ENCODE measurements at regions not wholly inside any gene's neighbourhood (a gene's known extent, or its start where the extent isn't known, plus 50 kb on each side); places are given as distances from the start of the nearest gene placed in this dataset.

GRCh38 chr2:126224776-126225175, 431.2 kb upstream of the GYPC start:
- TF ChIP-seq, protein P1, sequence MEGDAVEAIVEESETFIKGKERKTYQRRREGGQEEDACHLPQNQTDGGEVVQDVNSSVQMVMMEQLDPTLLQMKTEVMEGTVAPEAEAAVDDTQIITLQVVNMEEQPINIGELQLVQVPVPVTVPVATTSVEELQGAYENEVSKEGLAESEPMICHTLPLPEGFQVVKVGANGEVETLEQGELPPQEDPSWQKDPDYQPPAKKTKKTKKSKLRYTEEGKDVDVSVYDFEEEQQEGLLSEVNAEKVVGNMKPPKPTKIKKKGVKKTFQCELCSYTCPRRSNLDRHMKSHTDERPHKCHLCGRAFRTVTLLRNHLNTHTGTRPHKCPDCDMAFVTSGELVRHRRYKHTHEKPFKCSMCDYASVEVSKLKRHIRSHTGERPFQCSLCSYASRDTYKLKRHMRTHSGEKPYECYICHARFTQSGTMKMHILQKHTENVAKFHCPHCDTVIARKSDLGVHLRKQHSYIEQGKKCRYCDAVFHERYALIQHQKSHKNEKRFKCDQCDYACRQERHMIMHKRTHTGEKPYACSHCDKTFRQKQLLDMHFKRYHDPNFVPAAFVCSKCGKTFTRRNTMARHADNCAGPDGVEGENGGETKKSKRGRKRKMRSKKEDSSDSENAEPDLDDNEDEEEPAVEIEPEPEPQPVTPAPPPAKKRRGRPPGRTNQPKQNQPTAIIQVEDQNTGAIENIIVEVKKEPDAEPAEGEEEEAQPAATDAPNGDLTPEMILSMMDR (conservative IDR thresholded peaks at IDR 0.05; ENCODE audit: low read depth, low read length): no peak
- no peak overlapping the region for H3K4me3 ChIP-seq (ENCODE audit: low read length)
- no peak for DNase-seq (ENCODE audit: low read depth)

DNA sequence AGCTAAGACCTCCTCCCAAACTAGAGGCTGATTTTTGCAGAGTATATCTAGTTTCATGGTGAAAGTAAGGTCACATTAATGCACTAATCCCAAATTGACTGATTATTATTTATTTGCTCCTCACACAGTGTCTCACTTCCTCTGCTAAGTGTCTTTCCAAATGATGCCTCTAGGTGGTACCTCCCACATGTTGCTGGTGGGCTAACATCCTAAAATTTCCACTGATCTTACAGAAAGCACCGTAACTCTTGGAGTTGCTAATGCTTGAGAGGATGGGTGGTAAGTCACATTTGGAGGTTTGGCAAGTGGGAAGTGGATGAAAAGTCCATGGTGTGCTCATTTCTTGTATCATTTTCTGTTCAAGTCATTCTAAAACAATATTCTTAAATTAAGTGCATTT, 428.7 kb upstream of the GYPC start:
- H3K4me3 ChIP-seq (ENCODE audit: low read length): no peak overlapping the region
- TF ChIP-seq, protein P1 (conservative IDR thresholded peaks at IDR 0.05; ENCODE audit: low read depth, low read length): no peak
- DNase-seq (ENCODE audit: low read depth): no peak

GRCh38 chr2:126228531-126228930, 427.4 kb upstream of the GYPC start:
- TF ChIP-seq, protein P1 (conservative IDR thresholded peaks at IDR 0.05; ENCODE audit: low read depth, low read length): no peak
- H3K4me3 ChIP-seq (ENCODE audit: low read length): no peak overlapping the region
- no peak for DNase-seq (ENCODE audit: low read depth)

DNA sequence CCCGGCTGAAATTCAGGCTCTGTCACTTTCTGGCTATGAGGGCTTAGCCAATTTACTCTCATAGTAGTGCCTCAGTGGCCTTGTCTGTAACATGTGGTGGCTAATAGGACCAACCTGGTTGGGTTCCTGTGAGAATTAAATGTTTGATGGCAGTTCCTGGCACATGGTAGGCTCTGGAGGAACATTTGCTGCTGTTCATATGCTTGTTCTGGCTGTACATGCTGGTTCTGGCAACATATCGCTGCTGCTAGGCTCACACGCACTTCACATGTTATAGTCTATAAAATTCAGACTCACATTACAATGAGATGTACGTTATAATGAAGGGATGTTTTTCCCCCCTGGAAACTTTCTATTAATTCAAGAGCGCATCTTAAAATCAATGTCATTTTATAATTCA, 417.7 kb upstream of the GYPC start:
- H3K4me3 ChIP-seq (ENCODE audit: low read length): no peak overlapping the region
- no peak for DNase-seq (ENCODE audit: low read depth)
- TF ChIP-seq, protein P1 (conservative IDR thresholded peaks at IDR 0.05; ENCODE audit: low read depth, low read length): no peak

DNA sequence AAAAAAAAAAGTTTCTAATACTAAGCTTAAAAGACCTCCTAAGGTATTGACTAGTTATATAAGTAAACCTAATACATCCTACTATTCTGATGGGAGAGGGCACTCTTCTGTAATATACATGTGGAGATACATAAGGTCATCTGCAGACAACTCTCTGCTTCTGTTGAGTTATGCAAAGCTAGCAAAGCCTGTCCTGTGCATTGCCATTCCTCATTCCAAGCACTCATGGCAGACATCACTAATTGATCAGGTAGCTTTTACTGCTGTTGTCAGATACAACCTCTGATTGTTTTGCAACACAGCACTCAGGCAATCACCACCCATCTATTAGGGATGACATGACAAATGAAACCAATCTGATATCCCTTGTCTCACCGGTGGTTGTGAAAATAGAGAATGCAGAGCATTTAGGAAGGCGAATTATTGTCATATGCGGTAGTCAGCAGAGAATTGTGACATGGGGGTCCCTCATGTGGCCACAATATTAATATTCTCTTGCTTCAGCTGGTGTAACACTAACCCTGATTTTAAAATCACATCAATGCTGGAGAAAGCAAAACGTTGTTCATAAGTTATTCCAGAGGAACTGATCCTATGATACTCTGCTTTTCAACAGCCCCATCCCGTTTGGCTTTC, 416.5 kb upstream of the GYPC start:
- no peak for DNase-seq (ENCODE audit: low read depth)
- no peak overlapping the region for H3K4me3 ChIP-seq (ENCODE audit: low read length)
- TF ChIP-seq, protein P1 (conservative IDR thresholded peaks at IDR 0.05; ENCODE audit: low read depth, low read length): no peak

GRCh38 chr2:126241001-126241400, 415.0 kb upstream of the GYPC start:
- TF ChIP-seq, protein P1 (conservative IDR thresholded peaks at IDR 0.05; ENCODE audit: low read depth, low read length): no peak
- DNase-seq (ENCODE audit: low read depth): no peak
- H3K4me3 ChIP-seq (ENCODE audit: low read length): no peak overlapping the region

DNA sequence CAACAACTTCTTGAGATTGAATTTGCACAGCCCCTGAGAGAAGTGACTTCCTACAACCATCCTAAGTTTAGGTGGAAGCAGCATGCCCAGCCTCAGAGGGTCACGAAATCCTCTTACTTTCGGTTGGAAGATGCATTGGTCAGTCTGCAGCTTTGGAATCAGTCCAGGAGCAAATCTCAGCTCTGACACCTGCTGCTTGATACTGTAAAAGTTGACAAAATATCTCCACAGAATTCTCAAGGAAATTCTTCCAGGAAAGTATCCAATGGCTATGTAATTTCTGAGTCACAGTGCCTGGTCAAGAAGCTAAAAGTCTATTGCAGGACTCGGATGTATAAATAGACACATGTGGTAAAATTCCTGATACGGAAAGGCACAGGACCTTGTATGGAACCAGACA, 414.5 kb upstream of the GYPC start:
- TF ChIP-seq, protein P1 (conservative IDR thresholded peaks at IDR 0.05; ENCODE audit: low read depth, low read length): no peak

More for the DNA sequence above, 414.5 kb upstream of the GYPC start:
- no peak for DNase-seq (ENCODE audit: low read depth)
- H3K4me3 ChIP-seq (ENCODE audit: low read length): no peak overlapping the region
